Glomerular endothelial cell (primary cell): ENCODE measurements at regions not wholly inside any gene's neighbourhood (a gene's known extent, or its start where the extent isn't known, plus 50 kb on each side); places are given as distances from the start of the nearest gene placed in this dataset.
"Not testable (repeated sequence)": the region's sequence is repeated elsewhere in the genome, so short reads cannot be mapped to it uniquely, and the experiment has no call there.

Source experiments
- DNase-seq: peaks from one replicate; pipeline ENCODE4 v3.0.0-alpha.2; 2011; ENCODE audit warnings: low read depth, low spot score; ENCODE audit errors: extremely low read depth

- DNase-seq, result not testable (repeated sequence)
These were observed 241.5 kb downstream of the KCNRG start for GRCh38 chr13:50256536-50257321.

- no peak for DNase-seq
These were observed 242.4 kb downstream of the KCNRG start for GRCh38 chr13:50257646-50258045.

GRCh38 chr13:50261130-50261901 lies 246.1 kb downstream of the KCNRG start:
- DNase-seq, result no peak

- DNase-seq, result no peak
These were observed 251.8 kb downstream of the KCNRG start for GRCh38 chr13:50267066-50267465.

- DNase-seq, result no peak
These were observed 252.7 kb downstream of the KCNRG start for GRCh38 chr13:50267917-50268316.

GRCh38 chr13:50268500-50268899 lies 253.3 kb downstream of the KCNRG start:
- no peak for DNase-seq

GRCh38 chr13:50274181-50274580 lies 258.9 kb downstream of the KCNRG start:
- DNase-seq, result no peak

- no peak for DNase-seq
These were observed 260.3 kb downstream of the KCNRG start for GRCh38 chr13:50275392-50276063.

- no peak for DNase-seq
These were observed 261.3 kb downstream of the KCNRG start for GRCh38 chr13:50276550-50276949.

GRCh38 chr13:50277127-50277526 lies 261.9 kb downstream of the KCNRG start:
- no peak for DNase-seq

GRCh38 chr13:50277906-50278305 lies 262.7 kb downstream of the KCNRG start:
- no peak for DNase-seq

GRCh38 chr13:50280441-50280937 lies 265.2 kb downstream of the KCNRG start:
- no peak for DNase-seq

- DNase-seq, result no peak
These were observed 266.8 kb downstream of the KCNRG start for GRCh38 chr13:50282016-50282415.

GRCh38 chr13:50283017-50283416 lies 267.8 kb downstream of the KCNRG start:
- DNase-seq, result no peak

GRCh38 chr13:50284540-50284939 lies 269.3 kb downstream of the KCNRG start:
- DNase-seq, result no peak

- no peak for DNase-seq
These were observed 270.0 kb downstream of the KCNRG start for GRCh38 chr13:50285283-50285682.

GRCh38 chr13:50286324-50286723 lies 271.1 kb downstream of the KCNRG start:
- no peak for DNase-seq

GRCh38 chr13:50290186-50290585 lies 274.9 kb downstream of the KCNRG start:
- no peak for DNase-seq

GRCh38 chr13:50291611-50292010 lies 276.4 kb downstream of the KCNRG start:
- no peak for DNase-seq

GRCh38 chr13:50292081-50292480 lies 276.8 kb downstream of the KCNRG start:
- no peak for DNase-seq

- DNase-seq, result not testable (repeated sequence)
These were observed 279.2 kb downstream of the KCNRG start for GRCh38 chr13:50294425-50294824.
